ENCODE measurements at regions not wholly inside any gene's neighbourhood (a gene's known extent, or its start where the extent isn't known, plus 50 kb on each side); places are given as distances from the start of the nearest gene placed in this dataset.

GRCh38 chr11:45541693-45542434, 123.6 kb downstream of the CHST1 start:
- H3K27me3 ChIP-seq = no peaks in the 10 kb centered on the region
- H3K36me3 ChIP-seq = no peaks in the 10 kb centered on the region
- H3K4me3 ChIP-seq = no peak overlapping the region
- no peaks in the 10 kb centered on the region for H3K4me1 ChIP-seq
- no peak overlapping the region for H3K27ac ChIP-seq
- no peak for DNase-seq
- no peaks in the 10 kb centered on the region for H3K9me3 ChIP-seq (replicated peaks)

DNA sequence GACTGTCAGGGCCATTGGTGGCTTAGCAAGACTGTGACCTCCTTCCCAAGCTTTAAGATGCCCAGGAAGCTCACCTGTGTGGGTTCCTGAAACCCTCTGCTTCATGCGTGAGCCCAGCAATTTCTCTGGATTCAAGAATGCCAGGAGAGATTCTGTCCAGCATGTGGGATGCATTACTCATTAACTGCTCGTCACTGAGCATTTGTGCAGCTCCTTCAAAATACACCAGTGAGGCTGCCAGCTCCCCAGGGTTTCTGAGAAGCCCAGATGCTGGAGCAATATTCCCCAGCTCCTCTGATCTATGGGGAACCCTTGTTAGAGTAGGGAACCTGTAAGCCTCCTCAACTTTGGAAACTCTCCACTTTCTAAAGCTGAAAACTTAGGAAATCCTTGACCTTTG, 126.5 kb downstream of the CHST1 start:
- DNase-seq = no peak
- Histone ChIP-seq H3K4me3 (no peak overlapping the region), H3K36me3 (no peaks in the 10 kb centered on the region), H3K27me3 (no peaks in the 10 kb centered on the region), H3K27ac (no peak overlapping the region), H3K4me1 (no peaks in the 10 kb centered on the region), H3K9me3 (replicated peaks) (no peaks in the 10 kb centered on the region)

GRCh38 chr11:45538363-45538762, 127.1 kb downstream of the CHST1 start:
- Histone ChIP-seq H3K9me3 (replicated peaks) (no peaks in the 10 kb centered on the region), H3K27ac (no peak overlapping the region), H3K4me1 (no peaks in the 10 kb centered on the region), H3K27me3 (no peaks in the 10 kb centered on the region), H3K4me3 (no peak overlapping the region), H3K36me3 (no peaks in the 10 kb centered on the region)
- DNase-seq = no peak

DNA sequence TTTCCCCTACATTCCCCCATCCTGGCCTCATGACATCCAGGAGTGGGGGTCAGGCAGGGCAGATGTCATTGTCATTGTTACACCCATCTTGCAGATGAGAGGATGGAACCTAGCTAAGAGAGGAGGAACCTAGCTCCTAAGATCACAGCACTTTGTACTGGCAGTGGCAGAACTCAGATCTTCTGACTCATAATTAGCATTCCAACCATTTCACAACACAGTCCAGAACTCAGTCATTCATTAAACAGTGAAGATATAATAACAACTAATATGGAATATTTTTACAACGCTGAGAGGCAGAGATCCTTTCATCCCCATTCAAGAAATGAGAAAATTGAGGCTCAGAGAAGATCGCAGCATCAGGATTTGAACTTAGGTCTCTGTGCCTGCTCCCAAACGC, 127.8 kb downstream of the CHST1 start:
- no peaks in the 10 kb centered on the region for H3K36me3 ChIP-seq
- DNase-seq = no peak
- H3K4me3 ChIP-seq = no peak overlapping the region
- no peak overlapping the region for H3K27ac ChIP-seq
- H3K27me3 ChIP-seq = no peaks in the 10 kb centered on the region
- H3K4me1 ChIP-seq = no peaks in the 10 kb centered on the region
- no peaks in the 10 kb centered on the region for H3K9me3 ChIP-seq (replicated peaks)

GRCh38 chr11:45535033-45535432, 130.4 kb downstream of the CHST1 start:
- Histone ChIP-seq H3K4me1 (no peaks in the 10 kb centered on the region), H3K9me3 (replicated peaks) (no peaks in the 10 kb centered on the region), H3K36me3 (no peaks in the 10 kb centered on the region), H3K27ac (no peak overlapping the region), H3K4me3 (no peak overlapping the region), H3K27me3 (no peaks in the 10 kb centered on the region)
- no peak for DNase-seq

DNA sequence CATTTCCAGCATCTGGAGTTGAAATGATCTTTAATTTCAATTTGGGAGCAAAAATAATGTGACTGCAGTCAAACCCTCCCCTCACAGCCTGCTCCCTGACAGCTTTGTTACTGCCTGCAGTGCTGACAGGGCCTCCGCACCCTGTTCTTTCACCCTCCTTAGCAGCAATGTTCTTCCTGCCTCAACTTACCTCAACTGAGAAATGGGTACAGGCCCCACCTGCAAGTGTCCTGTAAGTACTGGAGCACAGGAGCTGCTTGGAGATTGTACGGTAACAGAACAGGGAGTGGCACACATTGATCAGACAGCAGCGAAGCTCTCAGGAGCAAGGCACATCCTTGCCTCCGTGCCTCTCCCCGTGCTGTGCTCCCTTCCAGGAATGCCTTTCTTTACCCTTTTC, 131.3 kb downstream of the CHST1 start:
- Histone ChIP-seq H3K27ac (no peak overlapping the region), H3K9me3 (replicated peaks) (no peaks in the 10 kb centered on the region), H3K4me3 (no peak overlapping the region), H3K27me3 (no peaks in the 10 kb centered on the region), H3K36me3 (no peaks in the 10 kb centered on the region), H3K4me1 (no peaks in the 10 kb centered on the region)
- DNase-seq = no peak

- H3K4me3 ChIP-seq = no peak overlapping the region
- no peak overlapping the region for H3K27ac ChIP-seq
- no peaks in the 10 kb centered on the region for H3K27me3 ChIP-seq
- DNase-seq = no peak
- H3K4me1 ChIP-seq = no peaks in the 10 kb centered on the region
- H3K36me3 ChIP-seq = no peaks in the 10 kb centered on the region
- H3K9me3 ChIP-seq (replicated peaks) = no peaks in the 10 kb centered on the region
Measured at GRCh38 chr11:45532546-45532945, 132.9 kb downstream of the CHST1 start.

DNA sequence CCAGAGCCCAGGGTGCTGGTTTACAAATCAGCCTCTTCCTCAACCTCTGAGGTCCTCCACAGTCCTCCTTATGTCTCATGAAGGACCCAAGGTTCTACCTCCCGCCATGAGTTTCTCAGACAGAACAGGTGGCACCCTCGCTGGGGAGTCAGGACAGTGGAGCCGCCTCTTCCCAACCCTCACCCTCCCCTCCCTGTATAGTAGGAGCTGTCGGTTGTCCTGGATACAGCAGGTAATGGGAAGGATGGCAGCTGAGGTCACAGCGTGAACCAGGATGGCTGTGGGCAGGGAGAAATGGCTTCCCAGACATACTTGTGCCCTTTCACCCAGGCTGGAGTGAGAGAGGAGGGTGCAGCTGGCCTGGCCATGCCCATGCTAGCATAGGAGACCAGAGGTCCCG, 134.6 kb downstream of the CHST1 start:
- Histone ChIP-seq H3K27ac (no peak overlapping the region), H3K27me3 (no peaks in the 10 kb centered on the region; the same call in 1 of the 2 replicates), H3K4me1 (no peaks in the 10 kb centered on the region), H3K36me3 (no peaks in the 10 kb centered on the region), H3K9me3 (replicated peaks) (no peaks in the 10 kb centered on the region), H3K4me3 (no peak overlapping the region)
- DNase-seq = no peak

DNA sequence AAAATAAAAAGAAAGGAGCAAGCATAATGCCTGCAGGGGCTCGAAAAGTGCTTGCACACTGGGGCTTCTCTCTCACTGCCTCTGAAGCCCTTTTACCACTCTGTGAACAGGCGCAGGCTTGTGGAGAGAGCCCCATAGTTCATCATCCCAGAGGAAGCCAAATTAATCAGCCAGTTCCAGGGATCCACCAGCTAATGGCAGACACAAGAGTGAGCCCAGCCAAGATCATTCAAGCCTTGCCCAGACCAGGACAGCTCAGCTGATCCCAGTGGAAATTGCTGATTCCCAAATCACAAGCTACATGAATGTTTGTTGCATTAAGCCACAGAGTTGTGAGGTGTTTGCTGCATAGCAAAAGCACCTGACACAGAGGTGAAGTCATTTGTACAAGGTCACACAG, 135.3 kb downstream of the CHST1 start:
- DNase-seq = no peak
- Histone ChIP-seq H3K36me3 (no peaks in the 10 kb centered on the region), H3K4me3 (no peak overlapping the region), H3K27ac (no peak overlapping the region), H3K27me3 (no peaks in the 10 kb centered on the region; the same call in 1 of the 2 replicates), H3K9me3 (replicated peaks) (no peaks in the 10 kb centered on the region), H3K4me1 (no peaks in the 10 kb centered on the region)

DNA sequence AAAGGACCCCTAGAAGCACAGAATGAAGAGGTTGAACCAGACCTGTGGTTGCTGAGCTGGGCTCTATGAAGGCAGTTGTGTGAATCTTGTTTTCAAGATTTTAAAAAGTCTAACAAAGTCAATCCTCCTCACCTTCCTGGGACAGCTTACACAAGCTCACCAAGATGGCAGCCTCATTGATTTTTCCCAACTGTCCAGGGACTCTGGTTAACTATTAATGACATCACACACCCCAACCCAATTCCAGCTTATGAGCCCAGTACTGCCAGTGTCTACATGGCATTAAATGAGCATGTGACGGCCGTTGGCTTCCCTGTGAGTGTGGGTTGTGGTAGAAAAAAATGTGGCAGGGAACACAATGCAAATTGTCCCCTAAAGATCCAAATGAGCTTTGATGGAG, 137.0 kb downstream of the CHST1 start:
- Histone ChIP-seq H3K27me3 (no peaks in the 10 kb centered on the region; the same call in 1 of the 2 replicates), H3K4me1 (no peaks in the 10 kb centered on the region), H3K4me3 (no peak overlapping the region), H3K27ac (no peak overlapping the region), H3K36me3 (no peaks in the 10 kb centered on the region), H3K9me3 (replicated peaks) (no peaks in the 10 kb centered on the region)
- no peak for DNase-seq

GRCh38 chr11:45527898-45528297, 137.5 kb downstream of the CHST1 start:
- DNase-seq = no peak
- no peaks in the 10 kb centered on the region for H3K4me1 ChIP-seq
- H3K27ac ChIP-seq = no peak overlapping the region
- no peak overlapping the region for H3K4me3 ChIP-seq
- H3K27me3 ChIP-seq = no peaks in the 10 kb centered on the region; the same call in 1 of the 2 replicates
- H3K9me3 ChIP-seq (replicated peaks) = no peaks in the 10 kb centered on the region
- no peaks in the 10 kb centered on the region for H3K36me3 ChIP-seq

DNA sequence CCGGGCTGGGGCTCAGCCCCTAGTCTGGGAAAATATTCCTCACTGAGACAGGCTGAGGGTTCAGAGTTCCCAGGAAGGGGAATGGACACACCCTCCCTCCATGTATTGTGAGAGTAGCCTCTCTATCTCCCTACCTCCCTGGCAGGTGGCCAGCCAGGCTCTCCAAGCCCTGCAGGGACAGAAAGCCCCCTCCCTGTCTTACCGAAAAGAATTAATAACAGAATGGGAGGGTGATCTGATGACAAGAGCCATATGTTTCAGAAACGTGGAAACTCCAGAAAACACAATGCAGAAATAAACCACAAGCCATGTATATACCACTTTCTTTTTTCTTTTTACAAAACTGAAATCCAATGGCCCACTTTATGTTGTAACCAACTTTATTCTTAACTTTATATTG, 140.0 kb downstream of the CHST1 start:
- Histone ChIP-seq H3K4me3 (no peak overlapping the region), H3K9me3 (replicated peaks) (no peaks in the 10 kb centered on the region), H3K36me3 (no peaks in the 10 kb centered on the region), H3K4me1 (no peaks in the 10 kb centered on the region), H3K27ac (no peak overlapping the region), H3K27me3 (no peaks in the 10 kb centered on the region; the same call in 1 of the 2 replicates)
- DNase-seq = no peak

DNA sequence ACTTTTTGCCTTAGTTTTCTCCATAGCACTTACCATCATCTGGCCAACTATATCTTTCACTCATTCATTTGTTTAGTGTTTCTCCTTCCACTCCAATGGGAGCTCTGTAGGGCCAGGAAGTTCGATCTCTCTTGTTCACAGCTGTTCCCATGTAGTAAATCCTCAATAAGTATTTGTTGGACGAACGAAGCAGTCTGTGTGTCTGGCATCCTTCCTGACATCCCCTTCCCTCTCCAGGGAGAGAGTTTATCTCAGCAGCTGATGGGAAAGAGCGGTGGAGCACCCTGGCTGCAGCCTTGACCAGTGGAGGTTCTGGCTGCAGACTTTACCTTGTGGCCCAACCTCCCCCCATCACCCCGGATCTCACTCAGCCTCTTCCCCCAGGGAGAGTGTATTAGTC, 141.7 kb downstream of the CHST1 start:
- H3K4me3 ChIP-seq = no peak overlapping the region
- no peaks in the 10 kb centered on the region for H3K36me3 ChIP-seq
- no peaks in the 10 kb centered on the region; the same call in 1 of the 2 replicates for H3K27me3 ChIP-seq
- H3K9me3 ChIP-seq (replicated peaks) = no peaks in the 10 kb centered on the region
- no peak overlapping the region for H3K27ac ChIP-seq
- DNase-seq = no peak
- H3K4me1 ChIP-seq = no peaks in the 10 kb centered on the region

DNA sequence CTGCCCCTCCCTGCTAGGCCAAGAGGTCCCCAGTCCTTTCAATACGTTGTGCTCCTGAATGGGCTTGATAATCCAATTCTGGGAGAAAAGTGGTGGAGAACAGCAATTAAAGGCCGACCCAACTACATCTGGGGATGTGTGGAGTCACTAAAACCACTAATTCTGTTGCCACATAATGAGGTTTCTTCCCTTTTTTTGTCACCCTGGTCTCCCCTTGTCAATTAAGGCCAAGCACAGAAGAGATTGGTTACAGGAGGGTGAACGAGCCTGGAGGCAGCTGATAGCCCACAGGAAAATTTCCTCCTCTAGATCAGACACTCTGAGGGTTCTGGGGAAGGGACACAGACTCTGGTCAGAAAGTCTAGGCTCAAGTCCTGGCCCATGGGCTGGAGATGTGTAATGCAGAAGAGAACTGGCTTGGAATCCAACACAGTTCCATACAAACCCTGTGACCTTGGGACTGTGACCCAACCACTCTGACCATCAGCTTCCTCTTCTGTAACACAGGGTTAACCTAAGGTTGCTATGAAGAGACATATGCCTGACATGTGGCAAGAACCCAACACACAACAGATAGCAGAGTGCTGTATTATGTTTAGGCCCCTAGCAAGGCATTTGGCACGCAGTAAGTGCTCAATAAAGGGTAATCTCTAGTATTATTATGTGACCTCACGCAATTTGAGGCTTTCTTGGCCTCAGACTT, 146.4 kb downstream of the CHST1 start:
- Histone ChIP-seq H3K27me3 (no peaks in the 10 kb centered on the region), H3K4me1 (no peaks in the 10 kb centered on the region), H3K36me3 (no peaks in the 10 kb centered on the region), H3K27ac (no peak overlapping the region), H3K9me3 (replicated peaks) (no peaks in the 10 kb centered on the region), H3K4me3 (no peak overlapping the region)
- DNase-seq = no peak

GRCh38 chr11:45518141-45518832, 147.1 kb downstream of the CHST1 start:
- Histone ChIP-seq H3K4me3 (no peak overlapping the region), H3K27ac (no peak overlapping the region), H3K36me3 (no peaks in the 10 kb centered on the region), H3K9me3 (replicated peaks) (no peaks in the 10 kb centered on the region), H3K27me3 (no peaks in the 10 kb centered on the region), H3K4me1 (no peaks in the 10 kb centered on the region)
- DNase-seq = no peak
